NT2/D1 (cell line): ENCODE measurements at regions not wholly inside any gene's neighbourhood (a gene's known extent, or its start where the extent isn't known, plus 50 kb on each side); places are given as distances from the start of the nearest gene placed in this dataset.

Experiments
- DNase-seq: peaks from one replicate; pipeline ENCODE4 v3.0.0-alpha.2; 2011; ENCODE audit warnings: low read depth, low spot score
- H3K27me3 ChIP-seq: 2 replicates; pipeline ENCODE4 v1.6.0; 2011; ENCODE audit warnings: mild to moderate bottlenecking; ENCODE audit not compliant: insufficient read length, insufficient read depth
- H3K36me3 ChIP-seq: 2 replicates; pipeline ENCODE4 v1.6.1; 2011; ENCODE audit warnings: mild to moderate bottlenecking, low read length, mixed read lengths; ENCODE audit not compliant: insufficient read depth, insufficient read length
- H3K4me1 ChIP-seq: 2 replicates; pipeline ENCODE4 v1.5.1; 2011; ENCODE audit not compliant: insufficient read depth, insufficient read length
- H3K4me3 ChIP-seq: 2 replicates; pipeline ENCODE4 v1.5.1; 2011; ENCODE audit warnings: low read depth; ENCODE audit not compliant: insufficient read length
- H3K9ac ChIP-seq: 2 replicates; pipeline ENCODE4 v1.6.0; 2011; ENCODE audit warnings: low read depth; ENCODE audit not compliant: insufficient read length
- H3K9me3 ChIP-seq: 2 replicates; pipeline ENCODE4 v1.5.1; 2011; ENCODE audit warnings: mild to moderate bottlenecking, low read length; ENCODE audit not compliant: insufficient read depth
- SUZ12 ChIP-seq: IDR thresholded peaks from 2 replicates; pipeline ENCODE4 v1.6.1; 2011; ENCODE audit not compliant: insufficient read length, insufficient read depth; ENCODE audit errors: extremely low read depth
- YY1 ChIP-seq: IDR thresholded peaks from 2 replicates; pipeline ENCODE4 v1.6.1; 2011; ENCODE audit not compliant: insufficient read length, insufficient read depth
- ZNF274 ChIP-seq: IDR thresholded peaks from 2 replicates; pipeline ENCODE4 v1.6.1; 2011; ENCODE audit warnings: mild to moderate bottlenecking, low read depth, low read length

DNA sequence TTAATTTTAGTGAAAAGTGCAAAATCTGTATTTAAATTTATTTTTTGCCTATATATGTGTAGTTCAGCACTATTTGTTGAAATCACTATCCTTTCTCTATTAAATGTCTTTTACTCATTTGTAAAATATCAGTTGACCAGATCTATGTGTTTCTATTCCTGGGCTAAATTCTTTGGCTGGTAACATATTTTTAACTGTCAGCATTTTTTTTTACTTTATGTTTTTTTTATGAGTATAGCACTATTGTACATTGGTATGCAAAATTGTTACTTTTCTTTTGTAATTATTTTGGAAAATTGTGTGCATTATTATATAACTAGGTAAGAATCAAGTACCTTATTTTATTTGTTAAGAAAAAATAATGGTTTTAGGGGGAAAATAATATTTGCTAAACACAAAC is 582.8 kb upstream of the ADGRB3 start:
- Histone ChIP-seq H3K27me3 (no peaks in the 10 kb centered on the region), H3K9me3 (no peaks in the 10 kb centered on the region), H3K4me3 (no peak overlapping the region), H3K4me1 (no peaks in the 10 kb centered on the region), H3K36me3 (no peaks in the 10 kb centered on the region), H3K9ac (no peak overlapping the region)
- DNase-seq = no peak
- TF ChIP-seq ZNF274 (no peak), SUZ12 (no peak), YY1 (no peak)

DNA sequence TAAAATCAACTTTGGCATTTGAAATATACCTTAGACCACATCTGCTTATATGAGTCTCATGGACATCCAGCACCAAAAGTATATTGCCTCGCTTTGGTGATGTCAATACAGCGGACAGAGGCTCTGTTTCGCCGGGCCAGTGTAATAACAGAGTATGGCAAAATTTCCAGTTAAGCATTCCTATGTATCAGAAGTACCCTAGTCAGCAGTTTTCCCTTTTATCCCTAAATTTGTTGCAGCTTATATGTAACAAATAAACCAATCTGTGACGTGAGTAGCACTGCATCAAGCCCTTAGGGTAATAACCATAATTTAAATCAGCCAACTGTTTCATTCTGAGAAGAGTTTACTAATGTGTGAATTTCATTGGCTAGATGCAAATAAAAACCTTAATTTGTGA is 585.5 kb upstream of the ADGRB3 start:
- Histone ChIP-seq H3K4me3 (no peak overlapping the region), H3K9me3 (no peaks in the 10 kb centered on the region), H3K4me1 (no peaks in the 10 kb centered on the region), H3K27me3 (no peaks in the 10 kb centered on the region), H3K36me3 (no peaks in the 10 kb centered on the region), H3K9ac (no peak overlapping the region)
- TF ChIP-seq SUZ12 (no peak), ZNF274 (no peak), YY1 (no peak)
- no peak for DNase-seq

GRCh38 chr6:68046756-68047155 is 588.3 kb upstream of the ADGRB3 start:
- Histone ChIP-seq H3K27me3 (no peaks in the 10 kb centered on the region), H3K9me3 (no peaks in the 10 kb centered on the region), H3K4me1 (no peaks in the 10 kb centered on the region), H3K4me3 (no peak overlapping the region), H3K9ac (no peak overlapping the region), H3K36me3 (no peaks in the 10 kb centered on the region)
- no peak for DNase-seq
- TF ChIP-seq ZNF274 = no peak
- TF ChIP-seq YY1 = no peak
- TF ChIP-seq SUZ12 = no peak

DNA sequence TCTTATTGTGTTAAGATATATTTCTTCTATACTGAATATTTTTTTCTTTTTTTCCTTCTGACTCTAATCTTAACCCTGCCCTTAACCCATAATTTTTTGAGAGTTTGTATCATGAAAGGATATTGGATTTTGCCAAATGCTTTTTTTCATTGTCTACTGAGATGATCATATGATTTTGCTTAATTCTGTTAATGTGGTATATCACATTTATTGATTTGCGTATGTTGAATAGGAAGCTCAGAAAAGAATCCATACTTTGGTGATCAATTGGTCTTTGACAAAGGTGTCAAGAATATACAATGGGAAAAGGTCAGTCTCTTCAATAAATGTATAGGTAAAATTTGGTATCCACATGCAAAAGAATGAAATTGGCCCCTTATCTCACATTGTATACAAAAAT is 588.8 kb upstream of the ADGRB3 start:
- Histone ChIP-seq H3K36me3 (no peaks in the 10 kb centered on the region), H3K9ac (no peak overlapping the region), H3K27me3 (no peaks in the 10 kb centered on the region), H3K4me3 (no peak overlapping the region), H3K4me1 (no peaks in the 10 kb centered on the region), H3K9me3 (no peaks in the 10 kb centered on the region)
- TF ChIP-seq YY1 = no peak
- TF ChIP-seq ZNF274 = no peak
- TF ChIP-seq SUZ12 = no peak
- no peak for DNase-seq

- H3K4me1 ChIP-seq = no peaks in the 10 kb centered on the region
- H3K27me3 ChIP-seq = no peaks in the 10 kb centered on the region
- H3K4me3 ChIP-seq = no peak overlapping the region
- H3K9ac ChIP-seq = no peak overlapping the region
- no peaks in the 10 kb centered on the region for H3K9me3 ChIP-seq
- H3K36me3 ChIP-seq = no peaks in the 10 kb centered on the region
- TF ChIP-seq SUZ12 (no peak), ZNF274 (no peak), YY1 (no peak)
- DNase-seq = no peak
Observed at GRCh38 chr6:68045193-68045592, 589.9 kb upstream of the ADGRB3 start.

DNA sequence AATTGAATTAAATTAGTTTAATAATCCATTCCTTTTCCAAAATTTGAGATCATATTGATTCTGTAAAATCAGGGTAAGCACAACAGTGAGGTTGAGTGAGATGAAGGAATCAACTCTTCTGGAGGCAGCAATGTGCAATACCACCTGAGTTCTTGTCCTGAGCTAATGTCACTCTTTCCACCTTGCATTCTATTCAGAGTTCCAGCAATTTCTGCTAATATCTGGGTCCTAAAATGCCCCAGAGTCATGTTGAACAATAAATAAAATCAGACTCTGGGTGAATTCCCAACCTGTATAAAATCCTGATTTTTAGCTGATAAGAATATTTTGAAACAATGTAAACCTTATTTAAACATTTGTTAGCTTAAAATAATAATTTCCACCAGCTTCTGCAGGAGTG is 590.8 kb upstream of the ADGRB3 start:
- no peaks in the 10 kb centered on the region for H3K9me3 ChIP-seq
- TF ChIP-seq ZNF274 (no peak), YY1 (no peak), SUZ12 (no peak)
- H3K9ac ChIP-seq = no peak overlapping the region
- H3K27me3 ChIP-seq = no peaks in the 10 kb centered on the region
- H3K4me1 ChIP-seq = no peaks in the 10 kb centered on the region
- H3K4me3 ChIP-seq = no peak overlapping the region
- no peak for DNase-seq
- no peaks in the 10 kb centered on the region for H3K36me3 ChIP-seq

DNA sequence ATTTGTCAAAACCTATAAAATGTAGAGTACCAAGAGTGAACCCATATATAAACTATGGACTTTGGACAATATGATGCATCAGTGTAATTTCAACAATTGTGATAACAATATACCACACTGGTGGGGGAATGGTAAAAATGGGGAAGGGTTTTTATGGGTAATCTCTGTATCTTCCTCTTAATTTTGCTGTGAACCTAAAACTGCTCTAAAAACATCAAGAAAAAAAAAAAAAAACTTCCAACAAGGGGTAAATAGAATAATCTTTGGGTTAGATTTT is 592.0 kb upstream of the ADGRB3 start:
- Histone ChIP-seq H3K9me3 (peaks cover 8% of the 10 kb centered on the region; the same call in 1 of the 2 replicates), H3K4me1 (no peaks in the 10 kb centered on the region), H3K36me3 (no peaks in the 10 kb centered on the region), H3K9ac (no peak overlapping the region), H3K4me3 (no peak overlapping the region), H3K27me3 (no peaks in the 10 kb centered on the region)
- no peak for DNase-seq
- TF ChIP-seq SUZ12 (no peak), ZNF274 (no peak), YY1 (no peak)

DNA sequence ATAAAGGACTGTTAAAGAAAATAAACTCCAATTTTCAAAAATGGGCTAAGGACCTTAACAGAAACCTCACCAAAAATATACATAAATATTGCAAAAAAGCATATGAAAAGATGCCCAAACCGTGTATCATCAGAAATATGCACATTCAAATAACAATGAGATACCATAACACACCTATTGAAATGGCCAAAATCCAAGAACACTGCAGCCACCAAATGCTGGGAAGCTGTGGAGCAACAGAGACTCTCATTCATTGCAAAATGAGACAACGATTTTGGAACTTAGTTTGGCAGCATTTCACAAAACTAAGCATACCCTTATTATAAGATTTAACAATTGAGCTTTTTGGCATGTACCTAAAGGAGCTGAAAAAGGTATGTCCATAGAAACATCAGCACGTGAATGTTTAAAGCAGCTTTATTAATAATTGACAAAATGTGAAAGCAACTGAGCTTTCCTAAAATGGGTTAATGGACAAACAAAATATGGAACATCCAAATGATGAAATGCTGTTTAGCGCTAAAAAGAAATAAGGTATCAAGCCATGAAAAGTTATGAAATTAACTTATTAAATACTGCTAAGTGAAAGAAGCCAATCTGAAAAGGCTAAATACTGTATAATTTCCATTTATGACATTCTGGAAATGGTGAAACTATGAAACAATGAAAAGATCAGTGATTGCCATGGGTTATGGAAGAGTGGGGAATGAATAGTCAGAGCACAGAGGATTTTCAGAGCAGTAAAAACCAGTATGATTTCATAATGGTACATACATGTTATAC is 592.6 kb upstream of the ADGRB3 start:
- peaks cover 13% of the 10 kb centered on the region; the same call in 1 of the 2 replicates for H3K9me3 ChIP-seq

More for the DNA sequence above, 592.6 kb upstream of the ADGRB3 start:
- no peaks in the 10 kb centered on the region for H3K36me3 ChIP-seq
- no peak overlapping the region for H3K4me3 ChIP-seq
- H3K9ac ChIP-seq = no peak overlapping the region
- TF ChIP-seq YY1 (no peak), SUZ12 (no peak), ZNF274 (no peak)
- no peaks in the 10 kb centered on the region for H3K4me1 ChIP-seq
- DNase-seq = no peak
- H3K27me3 ChIP-seq = no peaks in the 10 kb centered on the region
